SU-DHL-6 (cell line): ENCODE measurements at regions not wholly inside any gene's neighbourhood (a gene's known extent, or its start where the extent isn't known, plus 50 kb on each side); places are given as distances from the start of the nearest gene placed in this dataset.
"Not testable (repeated sequence)": the region's sequence is repeated elsewhere in the genome, so short reads cannot be mapped to it uniquely, and the experiment has no call there.

Experiments used
- H2AFZ ChIP-seq: fragments of 200-600 bp; sonication (generic); 2 replicates; pipeline ENCODE4 v1.6.1; 2014; ENCODE audit warnings: low read depth, mild to moderate bottlenecking, moderate library complexity, mixed read lengths, antibody characterized with exemption, low read length; ENCODE audit not compliant: severe bottlenecking
- H3F3A ChIP-seq: fragments of 200-600 bp; shearing (Covaris generic); 2 replicates; pipeline ENCODE4 v1.6.0; 2016; ENCODE audit warnings: antibody characterized with exemption, mild to moderate bottlenecking; ENCODE audit not compliant: insufficient read depth
- H3K27ac ChIP-seq: fragments of 200-600 bp; sonication (generic); 2 replicates; pipeline ENCODE4 v1.5.1; 2016; ENCODE audit warnings: low read depth, mild to moderate bottlenecking, low read length, moderate library complexity, mixed read lengths
- H3K27me3 ChIP-seq: fragments of 200-600 bp; sonication (generic), shearing (Covaris generic); 2 replicates; pipeline ENCODE4 v1.6.0; 2014; ENCODE audit warnings: mild to moderate bottlenecking, low read length
- H3K36me3 ChIP-seq: fragments of 200-600 bp; sonication (generic); 2 replicates; pipeline ENCODE4 v1.6.1; 2014; ENCODE audit warnings: mild to moderate bottlenecking, low read length, mixed read lengths
- H3K4me2 ChIP-seq: fragments of 300-600, 200-600 bp; shearing (Covaris generic), sonication (generic); 2 replicates; pipeline ENCODE4 v1.6.0; 2014; ENCODE audit warnings: low read length, low read depth, mild to moderate bottlenecking; ENCODE audit not compliant: poor library complexity, severe bottlenecking
- H3K4me3 ChIP-seq: fragments of 200-600 bp; sonication (generic); 2 replicates; pipeline ENCODE4 v1.5.1; 2014; ENCODE audit warnings: antibody characterized with exemption, low read length, mild to moderate bottlenecking, mixed read lengths; ENCODE audit not compliant: insufficient read depth, poor library complexity, severe bottlenecking
- H3K79me2 ChIP-seq: fragments of 200-600 bp; sonication (generic); 2 replicates; pipeline ENCODE4 v1.6.1; 2014; ENCODE audit warnings: mild to moderate bottlenecking, low read length, moderate library complexity; ENCODE audit not compliant: insufficient read depth
- H3K9ac ChIP-seq: fragments of 200-600 bp; sonication (generic); 2 replicates; pipeline ENCODE4 v1.7.0; 2014; ENCODE audit warnings: mild to moderate bottlenecking, low read length
- H3K9me2 ChIP-seq: fragments of 200-600 bp; sonication (generic); replicated peaks from 2 replicates; pipeline ENCODE4 v1.6.1; 2014; ENCODE audit warnings: low read length; ENCODE audit not compliant: insufficient read depth
- H3K9me3 ChIP-seq: fragments of 200-600 bp; sonication (generic); 2 replicates; pipeline ENCODE4 v1.6.1; 2014; ENCODE audit warnings: low read length, mixed read lengths; ENCODE audit not compliant: insufficient read depth
- H4K20me1 ChIP-seq: fragments of 200-600 bp; sonication (generic); 2 replicates; pipeline ENCODE4 v1.6.1; 2014; ENCODE audit warnings: low read depth, mild to moderate bottlenecking, antibody characterized with exemption, low read length, moderate library complexity, mixed read lengths
- EZH2phosphoT487 ChIP-seq: fragments of 200-600 bp; sonication (generic), shearing (Covaris generic); conservative IDR thresholded peaks from 2 replicates; pipeline ENCODE4 v1.6.1; 2018; ENCODE audit warnings: mild to moderate bottlenecking, antibody characterized with exemption, low read length, moderate library complexity, mixed read lengths
- TF ChIP-seq, protein P1 (sequence below): fragments of 200-600 bp; sonication (generic); IDR thresholded peaks from one replicate; pipeline ENCODE4 v1.5.1; 2017; ENCODE audit warnings: antibody characterized with exemption, mild to moderate bottlenecking, low read length, moderate library complexity; ENCODE audit not compliant: insufficient read depth, poor library complexity, severe bottlenecking

DNA sequence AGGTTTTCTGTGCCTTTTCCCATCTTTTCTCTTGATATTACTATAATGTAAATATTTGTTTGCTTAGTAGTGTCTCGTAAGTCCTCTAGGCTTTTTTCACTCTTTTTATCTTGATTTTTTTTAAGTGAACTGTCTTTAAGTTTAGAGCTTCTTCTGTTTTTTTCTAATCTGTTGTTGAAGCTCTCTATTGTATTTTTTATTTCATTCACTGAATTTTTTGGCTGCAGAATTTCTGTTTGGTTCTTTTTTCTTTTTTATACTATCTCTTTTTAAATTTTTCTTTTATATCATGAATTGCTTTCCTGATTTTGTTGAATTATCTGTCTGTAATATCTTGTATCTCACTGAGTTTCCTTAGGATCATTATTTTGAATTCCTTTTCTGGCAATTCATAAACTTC lies 331.8 kb upstream of the RBMS1 start:
- Histone ChIP-seq H2AFZ (no peak overlapping the region), H3K79me2 (no peaks in the 10 kb centered on the region), H3K4me2 (no peak overlapping the region), H3K4me3 (no peak overlapping the region), H3K36me3 (no peaks in the 10 kb centered on the region), H3F3A (no peaks in the 10 kb centered on the region), H3K27me3 (no peaks in the 10 kb centered on the region), H3K27ac (no peak overlapping the region), H3K9me2 (no peaks in the 10 kb centered on the region; the same call in 1 of the 2 replicates), H3K9ac (no peak overlapping the region), H4K20me1 (no peaks in the 10 kb centered on the region), H3K9me3 (no peaks in the 10 kb centered on the region)
- no peak for TF ChIP-seq EZH2phosphoT487
- TF ChIP-seq, protein P1, sequence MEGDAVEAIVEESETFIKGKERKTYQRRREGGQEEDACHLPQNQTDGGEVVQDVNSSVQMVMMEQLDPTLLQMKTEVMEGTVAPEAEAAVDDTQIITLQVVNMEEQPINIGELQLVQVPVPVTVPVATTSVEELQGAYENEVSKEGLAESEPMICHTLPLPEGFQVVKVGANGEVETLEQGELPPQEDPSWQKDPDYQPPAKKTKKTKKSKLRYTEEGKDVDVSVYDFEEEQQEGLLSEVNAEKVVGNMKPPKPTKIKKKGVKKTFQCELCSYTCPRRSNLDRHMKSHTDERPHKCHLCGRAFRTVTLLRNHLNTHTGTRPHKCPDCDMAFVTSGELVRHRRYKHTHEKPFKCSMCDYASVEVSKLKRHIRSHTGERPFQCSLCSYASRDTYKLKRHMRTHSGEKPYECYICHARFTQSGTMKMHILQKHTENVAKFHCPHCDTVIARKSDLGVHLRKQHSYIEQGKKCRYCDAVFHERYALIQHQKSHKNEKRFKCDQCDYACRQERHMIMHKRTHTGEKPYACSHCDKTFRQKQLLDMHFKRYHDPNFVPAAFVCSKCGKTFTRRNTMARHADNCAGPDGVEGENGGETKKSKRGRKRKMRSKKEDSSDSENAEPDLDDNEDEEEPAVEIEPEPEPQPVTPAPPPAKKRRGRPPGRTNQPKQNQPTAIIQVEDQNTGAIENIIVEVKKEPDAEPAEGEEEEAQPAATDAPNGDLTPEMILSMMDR = no peak

DNA sequence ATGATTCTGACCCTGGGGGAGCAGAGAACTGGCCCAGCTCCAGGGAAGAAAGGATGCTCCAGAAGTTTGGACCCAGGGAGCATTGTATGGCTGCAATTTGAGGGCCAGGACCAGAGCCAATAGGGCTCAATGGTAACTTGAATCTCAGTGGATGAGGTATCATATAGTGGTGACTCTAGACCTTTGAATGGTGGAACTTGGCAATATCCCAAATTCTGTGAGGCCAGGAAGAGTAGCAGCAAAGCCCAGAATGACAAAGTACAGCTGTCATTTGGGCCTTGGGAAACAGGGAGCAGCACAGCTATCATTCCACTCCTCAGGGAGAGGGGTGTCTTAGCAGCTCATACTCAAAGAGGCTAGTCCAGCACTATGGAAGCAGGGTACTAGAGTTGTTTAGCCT lies 332.9 kb upstream of the RBMS1 start:
- H3K36me3 ChIP-seq = no peaks in the 10 kb centered on the region
- no peak overlapping the region for H3K4me2 ChIP-seq
- H3K4me3 ChIP-seq = no peak overlapping the region
- H3K9me3 ChIP-seq = no peaks in the 10 kb centered on the region
- no peaks in the 10 kb centered on the region for H3K79me2 ChIP-seq
- no peak overlapping the region for H3K27ac ChIP-seq
- TF ChIP-seq, protein P1 = no peak
- no peak for TF ChIP-seq EZH2phosphoT487
- H4K20me1 ChIP-seq = no peaks in the 10 kb centered on the region
- H3K9ac ChIP-seq = no peak overlapping the region
- H3K9me2 ChIP-seq = no peaks in the 10 kb centered on the region; the same call in 1 of the 2 replicates
- no peaks in the 10 kb centered on the region for H3K27me3 ChIP-seq
- H3F3A ChIP-seq = no peaks in the 10 kb centered on the region
- H2AFZ ChIP-seq = no peak overlapping the region

DNA sequence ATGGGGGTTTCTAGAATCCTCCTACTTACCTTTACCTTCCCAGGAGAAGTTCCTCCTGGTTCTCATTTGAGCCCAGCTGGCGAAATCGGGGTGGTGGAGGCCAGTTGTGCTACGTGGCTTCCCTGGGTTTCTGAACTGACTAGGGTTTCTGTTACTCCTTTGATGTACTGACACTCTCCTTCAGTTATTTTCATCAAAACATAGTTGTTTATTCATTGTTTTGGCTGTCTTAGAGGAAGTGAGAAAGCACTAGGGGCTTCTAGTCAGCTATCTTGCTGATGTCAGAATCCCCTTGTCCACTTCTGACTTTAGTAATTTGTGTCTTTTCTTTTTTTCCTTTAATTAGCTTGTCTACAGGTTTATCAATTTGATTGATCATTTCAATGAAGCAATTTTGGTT lies 332.2 kb upstream of the TANK start:
- Histone ChIP-seq H3K27me3 (no peaks in the 10 kb centered on the region), H2AFZ (no peak overlapping the region), H3K4me3 (no peak overlapping the region), H4K20me1 (no peaks in the 10 kb centered on the region), H3K9me2 (no peaks in the 10 kb centered on the region; the same call in 1 of the 2 replicates), H3K9me3 (no peaks in the 10 kb centered on the region), H3K27ac (no peak overlapping the region), H3K9ac (no peak overlapping the region), H3K79me2 (no peaks in the 10 kb centered on the region), H3K4me2 (no peak overlapping the region), H3K36me3 (no peaks in the 10 kb centered on the region), H3F3A (no peaks in the 10 kb centered on the region)
- TF ChIP-seq EZH2phosphoT487 = no peak
- TF ChIP-seq, protein P1 = no peak

DNA sequence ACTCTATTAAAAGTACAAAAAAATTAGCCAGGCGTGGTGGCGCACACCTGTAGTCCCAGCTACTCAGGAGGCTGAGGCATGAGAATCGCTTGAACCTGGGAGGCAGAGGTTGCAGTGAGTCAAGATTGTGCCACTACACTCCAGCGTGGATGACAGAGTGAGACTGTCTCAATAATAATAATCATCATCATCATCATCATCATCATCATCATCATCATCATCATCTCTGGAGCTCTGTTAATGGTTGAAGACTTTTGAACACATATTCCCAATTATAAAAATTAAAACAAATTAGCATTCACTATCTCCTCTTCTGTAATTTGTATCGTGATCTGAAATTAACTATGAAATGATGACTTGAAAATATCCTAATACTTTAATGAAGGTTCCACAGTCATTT lies 327.8 kb upstream of the TANK start:
- not testable (repeated sequence) for H4K20me1 ChIP-seq, H3K36me3 ChIP-seq, H2AFZ ChIP-seq, H3K4me2 ChIP-seq, H3F3A ChIP-seq, H3K9ac ChIP-seq, H3K4me3 ChIP-seq, H3K27ac ChIP-seq, H3K79me2 ChIP-seq, H3K9me2 ChIP-seq, H3K27me3 ChIP-seq, H3K9me3 ChIP-seq
